A673 (cell line): ENCODE measurements at regions not wholly inside any gene's neighbourhood (a gene's known extent, or its start where the extent isn't known, plus 50 kb on each side); places are given as distances from the start of the nearest gene placed in this dataset.

Source experiments
- BruUV-seq: library from RNA; stranded (reverse); fragments of 400-500 nt; replicated peaks from 2 replicates; lab custom pipeline; 2021; lab: Mats Ljungman, UMichigan
- CTCF ChIA-PET: fragments of 300-600 bp; sonication (Branson Sonifier 250); formaldehyde crosslinking; loops from one replicate; lab custom pipeline; 2022; ENCODE audit warnings: antibody characterized with exemption; lab: Charles Lee
- POLR2A ChIA-PET: fragments of 300-600 bp; sonication (Branson Sonifier 250); formaldehyde crosslinking; loops from one replicate; lab custom pipeline; 2022; ENCODE audit warnings: antibody characterized with exemption; ENCODE audit not compliant: low non-redundant PET; lab: Charles Lee
- DNase-seq: peaks from one replicate; pipeline ENCODE4 v3.0.0-alpha.2; 2015; ENCODE audit warnings: low spot score
- H3K27ac ChIP-seq: fragments of 200-600 bp; sonication (generic); 2 replicates; pipeline ENCODE4 v1.5.1; 2016; ENCODE audit warnings: mixed run types, low read depth, mild to moderate bottlenecking, mixed read lengths, antibody characterized with exemption, low read length; ENCODE audit not compliant: poor library complexity, severe bottlenecking
- H3K27me3 ChIP-seq: fragments of 200-600 bp; sonication (generic); replicated peaks from 2 replicates; pipeline ENCODE4 v1.6.1; 2017; ENCODE audit warnings: mixed run types, low read depth, mild to moderate bottlenecking, mixed read lengths, antibody characterized with exemption, low read length; ENCODE audit not compliant: insufficient read depth, poor library complexity
- H3K36me3 ChIP-seq: fragments of 200-600 bp; sonication (generic); 2 replicates; pipeline ENCODE4 v1.6.1; 2016; ENCODE audit warnings: mixed run types, mild to moderate bottlenecking, mixed read lengths, antibody characterized with exemption, low read length; ENCODE audit not compliant: insufficient read depth, poor library complexity, severe bottlenecking
- H3K4me1 ChIP-seq: fragments of 200-600 bp; sonication (generic); 2 replicates; pipeline ENCODE4 v1.6.1; 2017; ENCODE audit warnings: mixed run types, mild to moderate bottlenecking, mixed read lengths, antibody characterized with exemption, low read length; ENCODE audit not compliant: insufficient read depth, poor library complexity, severe bottlenecking
- H3K4me3 ChIP-seq: fragments of 200-600 bp; sonication (generic); 2 replicates; pipeline ENCODE4 v1.5.1; 2016; ENCODE audit warnings: low read depth, mixed run types, mild to moderate bottlenecking, mixed read lengths, low read length; ENCODE audit not compliant: poor library complexity, severe bottlenecking
- H3K9me3 ChIP-seq: fragments of 200-600 bp; sonication (generic); 2 replicates; pipeline ENCODE4 v1.6.1; 2016; ENCODE audit warnings: mixed run types, low read depth, mild to moderate bottlenecking, mixed read lengths, antibody characterized with exemption, low read length; ENCODE audit not compliant: poor library complexity, severe bottlenecking
- EZH2 ChIP-seq: fragments of 200-600 bp; sonication (generic); IDR thresholded peaks from 2 replicates; pipeline ENCODE4 v1.6.1; 2017; ENCODE audit warnings: borderline replicate concordance, low read depth, mild to moderate bottlenecking, mixed read lengths, antibody characterized with exemption, low read length; ENCODE audit not compliant: poor library complexity, severe bottlenecking
- intact Hi-C: fragments of 100-400 bp; cut with micrococcal nuclease; formaldehyde crosslinking; loops from one replicate; pipeline ENCODE4 v1.10.0; 2022; ENCODE audit not compliant: unreplicated experiment
- TF ChIP-seq, protein P1 (sequence below): fragments of 300-800, 200-600 bp; sonication (generic); conservative IDR thresholded peaks from 2 replicates; pipeline ENCODE4 v1.5.1; 2017; ENCODE audit warnings: low read depth, mild to moderate bottlenecking, antibody characterized with exemption, low read length, moderate library complexity, mixed read lengths

DNA sequence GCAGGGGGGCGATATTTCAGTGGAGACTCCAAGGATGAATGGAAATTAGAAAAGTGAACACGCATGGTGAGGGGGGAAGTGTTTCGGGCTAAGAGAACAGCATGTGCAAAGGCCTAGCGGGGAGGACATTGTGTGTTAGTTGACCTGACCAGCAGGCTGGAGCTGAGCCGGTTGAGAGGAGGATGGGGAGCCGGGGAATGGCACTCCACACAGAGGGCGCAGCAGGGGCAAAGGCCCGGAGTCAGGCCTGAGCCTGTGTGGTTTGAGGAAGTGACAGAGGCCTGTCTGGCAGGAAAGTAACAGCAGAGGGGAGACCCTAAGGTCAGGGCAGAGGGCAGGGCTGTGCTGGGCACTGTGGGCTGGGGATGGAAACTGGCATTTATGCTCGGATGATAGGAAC lies 83.2 kb upstream of the ZNF479 start:
- no peak overlapping the region for H3K4me3 ChIP-seq

DNA sequence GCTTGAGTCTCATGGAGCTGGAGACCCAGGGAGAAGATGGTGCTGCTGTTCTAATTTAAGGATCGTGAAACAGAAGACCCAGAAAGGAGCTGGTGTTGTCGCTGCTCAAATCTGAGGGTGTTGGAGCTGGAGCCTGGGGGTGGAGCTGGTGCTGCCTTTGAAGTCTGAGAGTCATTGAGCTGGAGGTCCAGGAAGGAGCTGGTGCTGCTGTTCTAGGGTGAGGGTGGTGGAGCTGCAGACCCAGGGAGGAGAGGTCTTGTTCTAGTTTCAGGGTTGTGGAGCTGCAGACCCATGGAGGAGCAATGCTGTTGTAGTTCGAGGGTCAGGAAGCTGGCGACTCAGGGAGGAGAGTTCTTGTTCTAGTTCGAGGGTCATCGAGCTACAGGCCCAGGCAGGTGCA lies 84.1 kb upstream of the ZNF479 start:
- peaks cover 13% of the 10 kb centered on the region for H3K9me3 ChIP-seq
- no TSS peak for BruUV-seq
- H3K27ac ChIP-seq, result no peak overlapping the region
- intact Hi-C loops, result no loop called here
- POLR2A ChIA-PET, result no interaction called here
- DNase-seq, result no peak
- TF ChIP-seq EZH2, result no peak
- TF ChIP-seq, protein P1, sequence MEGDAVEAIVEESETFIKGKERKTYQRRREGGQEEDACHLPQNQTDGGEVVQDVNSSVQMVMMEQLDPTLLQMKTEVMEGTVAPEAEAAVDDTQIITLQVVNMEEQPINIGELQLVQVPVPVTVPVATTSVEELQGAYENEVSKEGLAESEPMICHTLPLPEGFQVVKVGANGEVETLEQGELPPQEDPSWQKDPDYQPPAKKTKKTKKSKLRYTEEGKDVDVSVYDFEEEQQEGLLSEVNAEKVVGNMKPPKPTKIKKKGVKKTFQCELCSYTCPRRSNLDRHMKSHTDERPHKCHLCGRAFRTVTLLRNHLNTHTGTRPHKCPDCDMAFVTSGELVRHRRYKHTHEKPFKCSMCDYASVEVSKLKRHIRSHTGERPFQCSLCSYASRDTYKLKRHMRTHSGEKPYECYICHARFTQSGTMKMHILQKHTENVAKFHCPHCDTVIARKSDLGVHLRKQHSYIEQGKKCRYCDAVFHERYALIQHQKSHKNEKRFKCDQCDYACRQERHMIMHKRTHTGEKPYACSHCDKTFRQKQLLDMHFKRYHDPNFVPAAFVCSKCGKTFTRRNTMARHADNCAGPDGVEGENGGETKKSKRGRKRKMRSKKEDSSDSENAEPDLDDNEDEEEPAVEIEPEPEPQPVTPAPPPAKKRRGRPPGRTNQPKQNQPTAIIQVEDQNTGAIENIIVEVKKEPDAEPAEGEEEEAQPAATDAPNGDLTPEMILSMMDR, result no peak
- CTCF ChIA-PET, result no interaction called here
- no peaks in the 10 kb centered on the region for H3K27me3 ChIP-seq
- no peaks in the 10 kb centered on the region for H3K36me3 ChIP-seq
- no peak overlapping the region for H3K4me3 ChIP-seq
- H3K4me1 ChIP-seq, result no peaks in the 10 kb centered on the region

More for the DNA sequence above, 83.2 kb upstream of the ZNF479 start:
- no peak for DNase-seq
- no peak overlapping the region for H3K27ac ChIP-seq
- no peak for TF ChIP-seq EZH2
- TF ChIP-seq, protein P1, result no peak
- no peaks in the 10 kb centered on the region for H3K36me3 ChIP-seq
- no peaks in the 10 kb centered on the region for H3K27me3 ChIP-seq
- ChIA-PET POLR2A (no interaction called here), CTCF (no interaction called here)
- peaks cover 7% of the 10 kb centered on the region for H3K9me3 ChIP-seq
- no peaks in the 10 kb centered on the region for H3K4me1 ChIP-seq
- intact Hi-C loops, result no loop called here
- no TSS peak for BruUV-seq

DNA sequence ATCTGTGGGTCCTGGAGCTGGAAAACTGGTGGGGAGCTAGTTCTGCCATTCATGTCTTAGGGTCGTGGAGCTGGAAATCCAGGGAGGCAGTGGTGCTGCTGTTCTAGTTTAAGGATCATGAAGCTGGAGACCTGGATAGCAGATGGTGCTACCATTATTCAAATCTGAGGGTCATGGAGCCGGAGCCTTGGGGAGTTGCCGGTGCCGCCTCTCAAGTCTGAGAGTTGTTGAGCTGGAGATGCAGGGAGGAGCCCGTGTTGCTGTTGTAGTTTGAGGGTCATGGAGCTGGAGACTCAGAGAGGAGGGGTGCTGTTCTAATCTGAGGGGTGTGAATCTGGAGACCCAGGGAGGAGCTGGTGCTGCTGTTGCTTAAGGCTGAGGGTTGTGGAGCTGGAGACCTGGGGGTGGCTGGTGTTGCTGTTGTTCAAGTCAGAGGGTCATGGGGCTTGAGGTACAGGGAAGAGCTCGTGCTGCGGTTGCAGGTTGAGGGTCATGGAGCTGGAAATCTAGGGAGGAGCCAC lies 86.0 kb upstream of the ZNF479 start:
- no peaks in the 10 kb centered on the region for H3K36me3 ChIP-seq
- H3K9me3 ChIP-seq, result peaks cover 20% of the 10 kb centered on the region
- DNase-seq, result no peak
- H3K27me3 ChIP-seq, result no peaks in the 10 kb centered on the region
- TF ChIP-seq, protein P1, result no peak
- no peak for TF ChIP-seq EZH2
- ChIA-PET CTCF (no interaction called here), POLR2A (no interaction called here)
- no peak overlapping the region for H3K4me3 ChIP-seq
- no TSS peak for BruUV-seq
- H3K27ac ChIP-seq, result no peak overlapping the region
- intact Hi-C loops, result no loop called here
- no peaks in the 10 kb centered on the region for H3K4me1 ChIP-seq
